OCI-LY3 (cell line): ENCODE measurements at regions not wholly inside any gene's neighbourhood (a gene's known extent, or its start where the extent isn't known, plus 50 kb on each side); places are given as distances from the start of the nearest gene placed in this dataset.

ENCODE experiments used
- H2AFZ ChIP-seq: fragments of 200-600, 300-600 bp; shearing (Covaris generic); 2 replicates; pipeline ENCODE4 v1.6.0; 2014; ENCODE audit warnings: antibody characterized with exemption, low read depth, low read length
- H3K27ac ChIP-seq: fragments of 200-600, 300-600 bp; sonication (generic); 2 replicates; pipeline ENCODE4 v1.5.1; 2014; ENCODE audit warnings: mild to moderate bottlenecking, low read length, moderate library complexity, mixed read lengths
- H3K27me3 ChIP-seq: fragments of 200-600, 300-600 bp; sonication (generic); 2 replicates; pipeline ENCODE4 v1.6.1; 2014; ENCODE audit warnings: low read depth, low read length, mixed read lengths
- H3K36me3 ChIP-seq: fragments of 200-600, 300-600 bp; sonication (generic); replicated peaks from 2 replicates; pipeline ENCODE3; 2014; ENCODE audit warnings: low read depth, low read length, mixed read lengths
- H3K4me1 ChIP-seq: fragments of 300-600, 200-600 bp; sonication (generic); 2 replicates; pipeline ENCODE4 v1.6.1; 2014; ENCODE audit warnings: low read length, mixed read lengths
- H3K4me2 ChIP-seq: fragments of 200-600, 300-600 bp; sonication (generic); 2 replicates; pipeline ENCODE4 v1.6.1; 2014; ENCODE audit warnings: low read length, mixed read lengths
- H3K4me3 ChIP-seq: fragments of 300-600, 200-600 bp; sonication (generic); 2 replicates; pipeline ENCODE4 v1.5.1; 2014; ENCODE audit warnings: antibody characterized with exemption, mild to moderate bottlenecking, low read length, moderate library complexity
- H3K79me2 ChIP-seq: fragments of 300-600, 200-600 bp; shearing (Covaris generic); 2 replicates; pipeline ENCODE4 v1.6.1; 2014; ENCODE audit warnings: mild to moderate bottlenecking, low read length, mixed read lengths
- H3K9ac ChIP-seq: fragments of 300-600, 200-600 bp; shearing (Covaris generic); 2 replicates; pipeline ENCODE4 v1.6.0; 2014; ENCODE audit warnings: mild to moderate bottlenecking, low read length, moderate library complexity
- H3K9me3 ChIP-seq: fragments of 200-600, 300-600 bp; shearing (Covaris generic); 2 replicates; pipeline ENCODE4 v1.6.1; 2014; ENCODE audit warnings: low read length, mixed read lengths; ENCODE audit not compliant: insufficient read depth
- H4K20me1 ChIP-seq: fragments of 200-600, 300-600 bp; sonication (generic); 2 replicates; pipeline ENCODE4 v1.6.1; 2016; ENCODE audit warnings: low read length, mixed read lengths; ENCODE audit not compliant: insufficient read depth
- CTCF ChIP-seq: fragments of 200-600, 300-600 bp; sonication (generic); IDR thresholded peaks from 2 replicates; pipeline ENCODE4 v1.5.1; 2014; ENCODE audit warnings: antibody characterized with exemption, low read length, low read depth
- EZH2phosphoT487 ChIP-seq: fragments of 200-600 bp; shearing (Covaris generic); IDR thresholded peaks from 2 replicates; pipeline ENCODE4 v1.6.1; 2018; ENCODE audit warnings: antibody characterized with exemption, mixed run types, low read depth

- Histone ChIP-seq H3K9ac (no peak overlapping the region), H3K9me3 (no peaks in the 10 kb centered on the region), H3K4me3 (no peak overlapping the region), H3K36me3 (no peaks in the 10 kb centered on the region), H3K79me2 (no peaks in the 10 kb centered on the region), H3K27ac (no peak overlapping the region), H3K27me3 (peaks cover 25% of the 10 kb centered on the region), H3K4me2 (no peak overlapping the region), H4K20me1 (no peaks in the 10 kb centered on the region), H2AFZ (no peak overlapping the region), H3K4me1 (peaks cover 47% of the 10 kb centered on the region)
- TF ChIP-seq CTCF (no peak), EZH2phosphoT487 (no peak)
These were observed 212.3 kb upstream of the NUDT4 start for GRCh38 chr12:93165384-93165932.

DNA sequence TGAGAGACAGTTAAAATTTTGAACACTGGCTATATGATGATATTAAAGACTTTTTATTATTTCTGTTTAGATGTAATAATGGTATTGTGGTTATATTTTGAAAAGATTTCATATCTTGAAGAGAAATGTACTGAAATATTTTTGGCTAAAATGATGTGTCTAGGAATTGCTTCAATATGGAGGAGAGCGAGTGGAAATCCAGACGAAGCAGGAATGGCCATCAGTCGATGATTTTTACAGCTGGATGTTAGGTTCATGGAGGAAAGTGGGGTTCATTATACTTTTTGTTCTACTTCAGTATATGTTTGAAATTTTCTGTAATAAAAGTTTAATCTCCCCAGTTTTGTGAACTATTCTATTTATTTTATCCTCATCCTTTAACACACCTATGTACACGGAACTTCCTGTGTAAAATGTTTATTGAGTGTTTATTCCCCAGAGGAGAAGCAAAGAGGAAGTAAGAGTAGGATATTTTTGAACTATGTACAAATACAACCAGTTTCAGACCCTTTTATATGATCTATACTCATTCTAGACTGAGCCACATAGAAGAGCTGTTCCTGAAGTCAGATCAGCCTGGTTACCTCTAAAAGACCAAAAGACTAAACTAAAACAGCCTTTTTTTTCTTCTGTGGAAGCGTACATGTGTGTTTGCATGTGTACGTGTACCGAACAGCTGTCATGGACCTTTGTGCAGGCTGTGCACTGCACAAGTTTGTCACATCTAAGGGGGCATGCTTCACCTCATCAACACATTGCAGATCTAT, 211.0 kb upstream of the NUDT4 start:
- peaks cover 18% of the 10 kb centered on the region for H3K27me3 ChIP-seq
- peak overlapping the region; percentile 34 for H3K9ac ChIP-seq
- H2AFZ ChIP-seq = no peak overlapping the region
- no peaks in the 10 kb centered on the region for H4K20me1 ChIP-seq
- no peaks in the 10 kb centered on the region for H3K36me3 ChIP-seq
- TF ChIP-seq CTCF = no peak
- no peak for TF ChIP-seq EZH2phosphoT487
- peaks cover 47% of the 10 kb centered on the region for H3K4me1 ChIP-seq
- peak overlapping the region; percentile 49 for H3K27ac ChIP-seq
- H3K4me3 ChIP-seq = peak overlapping the region; percentile 78
- no peaks in the 10 kb centered on the region for H3K79me2 ChIP-seq
- peak overlapping the region; percentile 93 for H3K4me2 ChIP-seq
- no peaks in the 10 kb centered on the region for H3K9me3 ChIP-seq

- peaks cover 18% of the 10 kb centered on the region for H3K27me3 ChIP-seq
- H3K4me1 ChIP-seq = peaks cover 47% of the 10 kb centered on the region
- H3K9me3 ChIP-seq = no peaks in the 10 kb centered on the region
- H3K4me3 ChIP-seq = peak overlapping the region; percentile 78
- peak overlapping the region; percentile 34 for H3K9ac ChIP-seq
- H3K79me2 ChIP-seq = no peaks in the 10 kb centered on the region
- peak overlapping the region; percentile 49 for H3K27ac ChIP-seq
- 0 out of 2 replicates have a peak overlapping the region, but pooled peaks have one; percentile 19 for H2AFZ ChIP-seq
- H3K36me3 ChIP-seq = no peaks in the 10 kb centered on the region
- TF ChIP-seq EZH2phosphoT487 (no peak), CTCF (no peak)
- no peaks in the 10 kb centered on the region for H4K20me1 ChIP-seq
- H3K4me2 ChIP-seq = peak overlapping the region; percentile 93
These were observed 210.4 kb upstream of the NUDT4 start for GRCh38 chr12:93167331-93167730.

DNA sequence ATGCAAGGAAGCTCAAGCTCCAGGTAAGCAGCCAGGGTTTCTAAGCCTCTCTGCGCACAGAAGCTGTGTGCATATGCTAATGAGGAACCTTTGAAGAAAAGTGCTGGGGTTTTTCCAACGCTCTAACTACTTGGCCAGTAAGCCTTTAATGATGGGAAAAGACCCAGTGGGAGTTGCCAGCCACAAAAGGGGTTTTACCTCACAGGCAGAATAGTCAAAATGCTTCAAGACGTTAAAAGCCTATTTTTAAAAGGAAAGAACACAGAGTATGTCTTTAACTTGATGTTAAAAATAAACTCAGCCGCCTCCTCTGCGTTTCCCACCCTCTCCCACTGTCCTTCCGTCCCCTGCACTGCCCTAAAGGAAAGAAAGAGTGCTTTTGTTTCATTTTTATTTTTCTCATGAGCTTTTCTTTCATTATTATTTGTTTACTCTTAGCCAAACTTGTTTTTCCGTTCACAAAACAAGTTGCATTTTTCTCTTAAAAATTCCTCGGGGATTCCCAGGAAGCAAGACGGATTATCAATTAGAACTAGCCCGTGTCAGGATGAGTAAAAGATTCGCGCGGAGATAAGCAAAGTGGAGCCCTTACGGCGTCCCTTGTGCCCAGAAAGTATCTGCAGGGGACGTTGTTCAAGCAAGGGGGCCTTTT, 209.8 kb upstream of the NUDT4 start:
- H3K27ac ChIP-seq = peak overlapping the region; percentile 49
- peaks cover 20% of the 10 kb centered on the region for H3K27me3 ChIP-seq
- H3K9me3 ChIP-seq = no peaks in the 10 kb centered on the region
- H3K9ac ChIP-seq = peak overlapping the region; percentile 63
- H3K4me3 ChIP-seq = peak overlapping the region; percentile 78
- peaks cover 48% of the 10 kb centered on the region for H3K4me1 ChIP-seq
- TF ChIP-seq CTCF (no peak), EZH2phosphoT487 (no peak)
- H4K20me1 ChIP-seq = no peaks in the 10 kb centered on the region
- H2AFZ ChIP-seq = 0 out of 2 replicates have a peak overlapping the region, but pooled peaks have one; percentile 19
- peak overlapping the region; percentile 93 for H3K4me2 ChIP-seq
- no peaks in the 10 kb centered on the region for H3K79me2 ChIP-seq
- no peaks in the 10 kb centered on the region for H3K36me3 ChIP-seq
